OCI-LY3 (cell line): ENCODE measurements at regions not wholly inside any gene's neighbourhood (a gene's known extent, or its start where the extent isn't known, plus 50 kb on each side); places are given as distances from the start of the nearest gene placed in this dataset.

Source experiments
- EZH2phosphoT487 ChIP-seq: fragments of 200-600 bp; shearing (Covaris generic); IDR thresholded peaks from 2 replicates; pipeline ENCODE4 v1.6.1; 2018; ENCODE audit warnings: antibody characterized with exemption, mixed run types, low read depth
- TF ChIP-seq, protein P1 (sequence below): fragments of 200-600, 300-600 bp; sonication (generic); IDR thresholded peaks from 2 replicates; pipeline ENCODE4 v1.5.1; 2014; ENCODE audit warnings: antibody characterized with exemption, low read length, low read depth

DNA sequence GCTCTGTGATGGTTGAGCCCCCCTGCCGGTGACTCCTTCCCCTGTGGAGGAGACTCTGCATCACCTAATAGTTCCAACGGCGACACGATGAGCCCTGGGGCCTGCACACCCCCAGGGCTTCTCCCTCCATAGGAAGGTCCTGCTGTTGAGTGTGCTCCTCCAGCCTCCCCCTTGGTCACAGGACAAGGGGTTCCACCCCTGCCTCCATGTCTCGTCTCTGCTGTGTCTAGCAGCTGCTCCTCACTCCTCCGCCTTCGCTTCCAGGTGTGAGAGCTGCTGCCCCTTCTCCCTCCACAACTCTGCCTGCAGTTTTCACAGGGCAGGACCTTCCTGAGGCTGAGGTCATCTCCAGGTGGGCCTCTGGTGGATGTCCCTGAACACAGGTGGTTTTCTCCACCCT, 1416.1 kb downstream of the TBC1D22A start:
- TF ChIP-seq, protein P1, sequence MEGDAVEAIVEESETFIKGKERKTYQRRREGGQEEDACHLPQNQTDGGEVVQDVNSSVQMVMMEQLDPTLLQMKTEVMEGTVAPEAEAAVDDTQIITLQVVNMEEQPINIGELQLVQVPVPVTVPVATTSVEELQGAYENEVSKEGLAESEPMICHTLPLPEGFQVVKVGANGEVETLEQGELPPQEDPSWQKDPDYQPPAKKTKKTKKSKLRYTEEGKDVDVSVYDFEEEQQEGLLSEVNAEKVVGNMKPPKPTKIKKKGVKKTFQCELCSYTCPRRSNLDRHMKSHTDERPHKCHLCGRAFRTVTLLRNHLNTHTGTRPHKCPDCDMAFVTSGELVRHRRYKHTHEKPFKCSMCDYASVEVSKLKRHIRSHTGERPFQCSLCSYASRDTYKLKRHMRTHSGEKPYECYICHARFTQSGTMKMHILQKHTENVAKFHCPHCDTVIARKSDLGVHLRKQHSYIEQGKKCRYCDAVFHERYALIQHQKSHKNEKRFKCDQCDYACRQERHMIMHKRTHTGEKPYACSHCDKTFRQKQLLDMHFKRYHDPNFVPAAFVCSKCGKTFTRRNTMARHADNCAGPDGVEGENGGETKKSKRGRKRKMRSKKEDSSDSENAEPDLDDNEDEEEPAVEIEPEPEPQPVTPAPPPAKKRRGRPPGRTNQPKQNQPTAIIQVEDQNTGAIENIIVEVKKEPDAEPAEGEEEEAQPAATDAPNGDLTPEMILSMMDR = no peak
- TF ChIP-seq EZH2phosphoT487 = no peak
